HG03175 (cell line): ENCODE measurements at regions not wholly inside any gene's neighbourhood (a gene's known extent, or its start where the extent isn't known, plus 50 kb on each side); places are given as distances from the start of the nearest gene placed in this dataset.

Experiments used
- ATAC-seq: cut with Tn5 transposase; IDR thresholded peaks from one replicate; pipeline ENCODE4 v1.9.1; 2021; ENCODE audit warnings: mild to moderate bottlenecking, moderate library complexity; ENCODE audit not compliant: unreplicated experiment

DNA sequence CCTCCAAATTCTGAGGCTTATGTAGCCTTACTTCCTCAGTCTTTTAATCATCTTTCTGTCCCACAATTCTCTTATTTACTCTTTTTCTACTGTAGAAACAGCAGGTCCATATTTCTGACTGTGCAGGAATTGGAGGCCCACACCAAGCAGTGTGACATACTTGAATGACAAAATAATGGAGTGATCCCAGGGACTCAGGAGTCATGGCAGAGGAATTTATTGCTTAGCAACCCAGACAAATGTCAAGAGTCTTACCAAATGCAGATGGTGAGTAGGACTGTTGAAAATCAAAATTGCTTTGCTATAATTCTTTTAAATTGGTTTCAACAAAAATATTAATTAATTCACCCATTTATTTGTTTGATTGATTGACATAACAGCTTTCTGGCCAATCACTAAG is 59.9 kb downstream of the HTR1B start:
- ATAC-seq: no peak

DNA sequence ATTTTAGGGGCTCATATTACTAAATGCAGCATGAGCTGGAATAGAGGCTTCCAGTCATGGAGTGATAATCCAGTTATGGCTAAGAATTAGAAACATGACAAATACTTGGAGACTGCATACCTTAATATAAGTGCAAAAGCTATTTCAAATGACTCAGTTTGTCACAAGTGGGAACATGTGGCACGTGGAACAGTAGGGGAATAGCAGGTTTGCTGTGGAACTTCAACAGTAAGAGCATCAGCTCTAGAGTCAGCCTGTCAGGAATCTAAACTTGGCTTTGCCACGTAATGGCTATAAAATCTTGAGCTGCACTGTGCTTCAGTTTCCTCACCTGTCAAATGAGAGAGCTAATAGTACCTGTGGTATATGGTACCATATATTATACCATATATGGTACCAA is 62.1 kb downstream of the HTR1B start:
- ATAC-seq: no peak

- no peak for ATAC-seq
These were observed 65.7 kb downstream of the HTR1B start for GRCh38 chr6:77397561-77397960.

DNA sequence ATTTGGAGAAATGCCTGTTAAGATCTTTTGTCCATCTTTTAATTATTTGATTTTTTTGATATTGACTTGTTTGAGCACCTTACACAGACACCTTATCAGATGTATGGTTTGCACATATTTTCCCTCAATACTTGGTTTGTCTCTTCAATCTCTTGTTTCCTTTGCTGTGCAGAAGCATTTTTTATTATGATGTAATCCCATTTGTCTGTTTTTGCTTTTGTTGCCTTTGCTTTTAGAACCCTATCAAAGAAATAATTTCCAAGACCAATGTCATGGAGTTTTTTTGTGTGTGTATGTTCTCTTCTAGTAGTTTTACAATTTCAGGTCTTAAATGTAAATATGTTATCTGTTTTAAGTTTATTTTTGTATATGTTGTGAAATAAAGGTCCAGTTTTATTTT is 73.9 kb downstream of the HTR1B start:
- no peak for ATAC-seq

DNA sequence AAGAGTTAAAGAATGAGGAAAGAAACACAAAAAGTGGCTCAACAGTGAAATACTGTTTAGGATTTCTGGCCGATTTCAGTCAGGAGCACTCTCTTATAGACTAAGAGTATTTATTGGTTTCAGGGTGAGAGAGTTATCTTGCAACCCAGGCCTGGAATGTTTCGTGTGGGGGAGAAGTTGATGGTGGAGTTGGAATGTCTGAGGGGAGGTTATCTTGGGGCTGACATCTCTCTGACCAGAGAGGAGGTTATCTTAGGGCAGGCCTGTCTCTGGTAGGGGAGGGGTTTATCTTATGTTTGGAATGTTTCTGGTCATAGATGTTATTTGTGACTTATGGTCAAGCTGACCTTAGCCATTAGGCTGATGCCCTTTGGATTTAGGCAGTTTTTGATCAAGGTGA is 80.3 kb downstream of the HTR1B start:
- ATAC-seq: no peak

DNA sequence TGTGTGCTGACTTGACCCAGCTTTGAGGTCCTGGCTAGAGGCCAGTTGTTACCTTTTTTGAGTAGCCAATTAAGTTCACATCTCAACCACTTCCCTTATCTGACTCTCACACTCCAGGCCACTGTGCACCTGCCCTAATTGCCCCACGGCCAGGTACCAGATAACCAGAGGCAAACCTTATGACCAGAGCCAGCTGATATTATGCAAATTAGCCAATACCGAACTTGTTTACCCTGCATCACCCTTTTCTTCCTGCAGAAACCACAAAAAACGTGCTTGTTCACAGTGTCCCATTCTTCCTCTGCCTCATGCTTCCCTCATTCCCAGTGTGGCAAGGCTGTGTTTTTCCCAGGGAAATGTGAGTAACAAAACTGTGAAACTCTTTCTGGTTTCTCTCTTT is 89.3 kb downstream of the HTR1B start:
- no peak for ATAC-seq

- no peak for ATAC-seq
These were observed 91.5 kb downstream of the HTR1B start for GRCh38 chr6:77371748-77372147.

- ATAC-seq: no peak
These were observed 94.5 kb downstream of the HTR1B start for GRCh38 chr6:77368660-77369313.

- ATAC-seq: no peak
These were observed 96.5 kb downstream of the HTR1B start for GRCh38 chr6:77366798-77367197.

DNA sequence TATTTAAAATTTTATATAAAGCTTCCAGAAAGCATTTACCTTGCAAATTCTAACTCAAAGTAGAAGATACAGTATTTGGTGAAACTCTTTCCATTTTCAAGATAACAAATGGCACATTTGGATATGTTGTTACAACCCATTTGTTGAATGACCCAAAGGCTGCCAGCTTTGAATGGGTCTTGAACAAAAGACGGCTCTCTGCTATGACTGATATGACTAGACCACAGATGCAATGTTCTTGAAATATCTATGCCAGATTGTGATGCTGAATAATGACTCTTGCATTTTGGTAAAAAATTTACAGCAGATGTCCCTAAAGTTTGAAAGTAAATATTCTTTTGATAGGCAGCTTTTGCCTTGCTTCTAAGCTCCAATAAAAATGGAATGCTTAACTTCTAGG is 99.6 kb downstream of the HTR1B start:
- no peak for ATAC-seq

- no peak for ATAC-seq
These were observed 101.2 kb downstream of the HTR1B start for GRCh38 chr6:77362055-77362454.

DNA sequence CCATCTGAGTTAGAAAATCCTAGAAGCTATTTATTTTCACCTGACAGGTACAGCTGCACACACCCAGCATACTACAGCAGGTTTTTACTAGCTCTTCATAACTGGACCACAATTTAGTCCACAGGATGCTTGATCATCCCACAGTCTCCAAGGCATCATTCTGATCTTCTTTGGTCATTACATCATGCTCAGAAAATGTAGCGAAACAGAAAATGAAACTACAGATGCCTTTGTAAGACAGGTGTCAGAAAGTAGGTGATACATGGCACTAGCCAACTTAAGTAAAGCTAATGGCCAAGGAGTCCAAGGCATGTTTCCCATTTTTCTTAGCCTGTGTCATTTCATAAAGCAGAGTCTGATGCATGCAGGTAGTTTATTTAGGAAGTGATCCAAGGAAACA is 102.3 kb downstream of the HTR1B start:
- no peak for ATAC-seq

- no peak for ATAC-seq
These were observed 106.5 kb downstream of the HTR1B start for GRCh38 chr6:77356821-77357220.

- ATAC-seq: no peak
These were observed 108.7 kb downstream of the HTR1B start for GRCh38 chr6:77354581-77354980.

- ATAC-seq: no peak
These were observed 110.2 kb downstream of the HTR1B start for GRCh38 chr6:77353129-77353528.

DNA sequence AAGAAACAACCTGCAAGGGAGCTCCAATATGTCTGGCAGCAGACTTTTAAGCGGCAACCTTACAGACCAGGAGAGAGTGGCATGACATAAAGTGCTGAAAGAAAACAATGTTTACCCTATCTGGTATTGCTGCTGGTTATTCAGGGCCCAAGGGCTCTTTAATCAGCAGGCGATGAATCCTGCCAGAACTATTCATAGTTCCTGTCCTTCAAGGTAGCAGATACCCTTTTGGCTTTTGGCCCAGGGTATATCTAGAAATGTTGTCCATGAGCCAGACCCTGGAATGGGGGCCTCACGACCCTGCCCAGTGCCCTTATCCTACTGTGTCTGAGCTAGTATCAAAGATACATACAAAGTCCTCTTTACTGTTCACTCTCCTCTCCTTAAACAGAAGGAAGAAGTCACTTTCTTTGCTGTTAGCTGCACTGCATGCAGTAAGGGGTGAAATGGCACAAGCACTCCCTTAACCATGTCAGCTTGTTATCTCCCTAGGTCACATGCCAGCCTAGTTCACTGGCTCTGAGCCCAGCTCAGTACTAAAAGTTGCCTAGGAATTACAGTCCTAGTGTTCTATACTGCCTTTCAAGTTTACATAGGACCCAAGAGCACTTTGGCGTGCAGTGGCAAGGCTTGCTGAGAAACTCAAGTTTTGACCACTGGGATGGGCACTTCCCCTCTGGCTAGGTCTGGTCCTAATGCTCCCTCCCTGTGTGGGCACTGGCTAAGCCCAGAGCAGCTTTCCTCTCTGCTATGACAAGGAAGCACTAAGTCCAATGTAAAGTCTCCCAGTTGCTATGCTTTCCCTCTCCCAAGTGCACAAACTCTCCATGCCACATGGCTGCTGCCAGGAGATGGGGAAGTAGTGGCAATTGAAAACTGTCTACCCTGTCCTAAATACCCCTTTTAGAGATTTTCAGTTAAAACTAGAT is 122.0 kb downstream of the HTR1B start:
- ATAC-seq: no peak

DNA sequence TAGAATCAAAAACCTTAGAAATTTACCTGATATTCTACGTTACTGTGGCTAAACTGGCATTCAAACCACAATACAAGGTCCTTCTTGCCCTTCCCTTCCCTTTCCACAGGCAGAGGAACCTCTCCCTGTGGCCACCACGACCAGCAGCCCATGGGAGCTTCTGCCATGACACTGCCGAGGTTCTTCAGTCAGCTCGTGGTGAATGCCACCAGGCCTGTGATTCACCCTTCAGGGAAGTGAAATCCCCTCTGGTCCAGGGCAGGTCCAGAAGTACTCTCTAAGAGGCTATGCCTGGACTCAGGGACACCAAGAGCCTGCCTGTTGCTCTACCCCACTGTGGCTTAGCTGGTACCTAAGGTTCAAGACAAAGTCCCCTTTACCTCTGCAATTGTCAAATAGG is 123.0 kb downstream of the HTR1B start:
- no peak for ATAC-seq

- ATAC-seq: no peak
These were observed 123.4 kb downstream of the HTR1B start for GRCh38 chr6:77339926-77340325.

DNA sequence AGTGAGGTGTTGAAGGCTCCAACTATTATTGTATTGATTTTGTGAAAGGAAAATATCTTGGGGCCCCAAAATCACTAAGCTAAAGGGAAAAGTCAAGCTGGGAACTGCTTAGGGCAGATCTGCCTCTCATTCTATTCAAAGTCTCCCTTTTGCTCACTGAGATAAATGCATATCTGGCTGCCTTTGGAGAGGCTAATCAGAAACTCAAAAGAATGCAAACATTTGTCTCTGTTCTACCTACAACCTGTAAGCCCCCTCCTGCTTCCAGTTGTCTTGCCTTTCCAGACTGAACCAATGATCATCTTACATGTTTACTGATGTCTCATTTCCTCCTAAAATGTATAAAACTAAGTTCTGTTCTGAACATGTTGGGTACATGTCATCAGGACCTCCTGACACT is 125.9 kb downstream of the HTR1B start:
- ATAC-seq: no peak

GRCh38 chr6:77334093-77334492 is 129.2 kb downstream of the HTR1B start:
- no peak for ATAC-seq

- no peak for ATAC-seq
These were observed 130.2 kb downstream of the HTR1B start for GRCh38 chr6:77332915-77333623.

- ATAC-seq: no peak
These were observed 136.6 kb downstream of the HTR1B start for GRCh38 chr6:77326711-77327110.
